C4-2B (cell line): ENCODE measurements at regions not wholly inside any gene's neighbourhood (a gene's known extent, or its start where the extent isn't known, plus 50 kb on each side); places are given as distances from the start of the nearest gene placed in this dataset.

Source experiments
- ZFX ChIP-seq: fragments of 450-650 bp; IDR thresholded peaks from 2 replicates; pipeline ENCODE4 v1.6.1; 2017
- TF ChIP-seq, protein P1 (sequence below): fragments of 450-650 bp; conservative IDR thresholded peaks from 2 replicates; pipeline ENCODE4 v1.5.1; 2017; ENCODE audit warnings: mild to moderate bottlenecking

DNA sequence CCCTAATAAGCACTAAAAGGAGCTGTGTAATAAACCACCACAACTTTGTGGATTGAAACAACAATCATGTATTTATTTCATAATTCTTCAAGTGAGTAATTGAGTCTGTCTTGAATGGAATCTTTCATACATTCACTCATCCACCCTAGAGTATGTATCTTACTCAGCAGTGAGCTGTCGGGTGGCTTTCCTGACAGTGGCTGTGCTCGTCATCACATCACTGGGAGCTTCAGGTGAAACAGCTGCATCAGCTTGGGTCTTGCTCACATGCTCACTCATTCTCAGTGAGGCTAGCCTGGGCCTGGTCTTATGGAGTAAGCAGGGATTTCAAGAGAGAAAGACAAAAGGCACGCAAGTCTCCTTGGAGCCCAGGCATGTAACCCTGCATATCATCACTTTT is 271.4 kb downstream of the POM121L12 start:
- TF ChIP-seq, protein P1, sequence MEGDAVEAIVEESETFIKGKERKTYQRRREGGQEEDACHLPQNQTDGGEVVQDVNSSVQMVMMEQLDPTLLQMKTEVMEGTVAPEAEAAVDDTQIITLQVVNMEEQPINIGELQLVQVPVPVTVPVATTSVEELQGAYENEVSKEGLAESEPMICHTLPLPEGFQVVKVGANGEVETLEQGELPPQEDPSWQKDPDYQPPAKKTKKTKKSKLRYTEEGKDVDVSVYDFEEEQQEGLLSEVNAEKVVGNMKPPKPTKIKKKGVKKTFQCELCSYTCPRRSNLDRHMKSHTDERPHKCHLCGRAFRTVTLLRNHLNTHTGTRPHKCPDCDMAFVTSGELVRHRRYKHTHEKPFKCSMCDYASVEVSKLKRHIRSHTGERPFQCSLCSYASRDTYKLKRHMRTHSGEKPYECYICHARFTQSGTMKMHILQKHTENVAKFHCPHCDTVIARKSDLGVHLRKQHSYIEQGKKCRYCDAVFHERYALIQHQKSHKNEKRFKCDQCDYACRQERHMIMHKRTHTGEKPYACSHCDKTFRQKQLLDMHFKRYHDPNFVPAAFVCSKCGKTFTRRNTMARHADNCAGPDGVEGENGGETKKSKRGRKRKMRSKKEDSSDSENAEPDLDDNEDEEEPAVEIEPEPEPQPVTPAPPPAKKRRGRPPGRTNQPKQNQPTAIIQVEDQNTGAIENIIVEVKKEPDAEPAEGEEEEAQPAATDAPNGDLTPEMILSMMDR: no peak
- no peak for TF ChIP-seq ZFX
